ENCODE measurements at regions not wholly inside any gene's neighbourhood (a gene's known extent, or its start where the extent isn't known, plus 50 kb on each side); places are given as distances from the start of the nearest gene placed in this dataset.

DNA sequence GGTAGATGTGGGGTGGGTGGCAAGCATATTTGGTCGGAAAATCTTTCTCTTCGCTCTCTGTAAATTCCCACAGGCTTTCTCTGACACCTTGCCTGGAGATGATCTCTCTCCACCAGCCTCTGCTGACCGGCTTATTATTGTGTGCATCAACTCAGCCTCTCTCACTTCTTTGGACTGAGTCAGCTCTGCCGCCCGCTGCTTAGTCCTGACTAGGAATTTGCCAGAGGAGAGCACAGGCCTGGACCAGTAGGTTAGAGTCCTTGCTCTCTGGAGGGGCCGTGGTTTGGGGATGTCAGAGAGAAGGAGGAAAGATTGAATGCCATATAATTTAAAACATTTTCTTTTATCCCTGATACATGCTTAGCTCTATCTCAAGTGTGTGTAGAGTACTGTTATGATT, 242.6 kb upstream of the THSD7B start:
- TF ChIP-seq, protein P1, sequence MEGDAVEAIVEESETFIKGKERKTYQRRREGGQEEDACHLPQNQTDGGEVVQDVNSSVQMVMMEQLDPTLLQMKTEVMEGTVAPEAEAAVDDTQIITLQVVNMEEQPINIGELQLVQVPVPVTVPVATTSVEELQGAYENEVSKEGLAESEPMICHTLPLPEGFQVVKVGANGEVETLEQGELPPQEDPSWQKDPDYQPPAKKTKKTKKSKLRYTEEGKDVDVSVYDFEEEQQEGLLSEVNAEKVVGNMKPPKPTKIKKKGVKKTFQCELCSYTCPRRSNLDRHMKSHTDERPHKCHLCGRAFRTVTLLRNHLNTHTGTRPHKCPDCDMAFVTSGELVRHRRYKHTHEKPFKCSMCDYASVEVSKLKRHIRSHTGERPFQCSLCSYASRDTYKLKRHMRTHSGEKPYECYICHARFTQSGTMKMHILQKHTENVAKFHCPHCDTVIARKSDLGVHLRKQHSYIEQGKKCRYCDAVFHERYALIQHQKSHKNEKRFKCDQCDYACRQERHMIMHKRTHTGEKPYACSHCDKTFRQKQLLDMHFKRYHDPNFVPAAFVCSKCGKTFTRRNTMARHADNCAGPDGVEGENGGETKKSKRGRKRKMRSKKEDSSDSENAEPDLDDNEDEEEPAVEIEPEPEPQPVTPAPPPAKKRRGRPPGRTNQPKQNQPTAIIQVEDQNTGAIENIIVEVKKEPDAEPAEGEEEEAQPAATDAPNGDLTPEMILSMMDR (IDR thresholded peaks at IDR 0.05; ENCODE audit: borderline replicate concordance, control extremely low read depth, extremely low read depth, insufficient read depth, missing control alignments) = no peak
- in situ Hi-C loops (cut with MboI; ENCODE audit: low sequenced_read_pairs, unreplicated experiment) = no loop called here
- no peak for DNase-seq (ENCODE audit: low spot score)

DNA sequence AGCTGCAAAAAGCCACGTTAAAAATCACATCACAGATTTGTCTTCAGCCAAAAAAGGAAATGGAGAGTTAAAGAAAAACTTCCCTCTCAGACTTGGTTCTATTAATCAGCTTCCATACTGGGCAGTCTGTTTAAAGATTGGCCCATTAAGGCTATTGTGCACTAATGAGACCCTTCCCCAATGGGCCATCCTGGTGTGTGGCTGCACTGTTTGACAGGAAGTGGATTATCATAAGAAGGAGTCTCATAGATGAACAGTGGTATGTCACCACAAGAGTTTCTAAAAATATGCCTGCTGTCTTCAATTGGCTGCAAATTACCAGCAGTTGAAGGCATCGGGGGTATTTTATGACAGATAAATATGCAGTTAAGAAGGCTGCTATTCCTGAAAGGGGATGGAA, 247.6 kb upstream of the THSD7B start:
- TF ChIP-seq, protein P1 (IDR thresholded peaks at IDR 0.05; ENCODE audit: borderline replicate concordance, control extremely low read depth, extremely low read depth, insufficient read depth, missing control alignments) = no peak
- in situ Hi-C loops (cut with MboI; ENCODE audit: low sequenced_read_pairs, unreplicated experiment) = no loop called here
- no peak for DNase-seq (ENCODE audit: low spot score)

DNA sequence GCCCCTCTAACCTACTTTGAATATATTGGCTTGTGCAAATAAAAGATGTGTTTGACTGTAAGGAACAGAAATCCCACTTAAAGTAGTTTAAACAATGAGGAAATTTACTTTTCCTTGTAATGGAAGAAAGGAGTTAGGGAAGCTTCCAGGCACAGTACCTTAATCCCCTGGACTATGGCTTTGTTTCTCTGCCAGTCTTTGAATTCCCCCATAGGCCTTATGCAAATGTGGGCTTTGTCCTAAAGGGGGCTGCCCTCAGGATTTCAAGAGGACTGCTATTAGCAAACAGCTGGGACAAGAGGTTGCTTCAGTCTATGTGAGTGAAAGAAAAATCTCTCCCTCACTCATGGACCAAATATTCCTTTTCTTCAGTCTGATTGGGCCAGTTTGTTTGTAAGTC, 255.1 kb upstream of the THSD7B start:
- in situ Hi-C loops (cut with MboI; ENCODE audit: low sequenced_read_pairs, unreplicated experiment) = no loop called here
- no peak for DNase-seq (ENCODE audit: low spot score)
- TF ChIP-seq, protein P1 (IDR thresholded peaks at IDR 0.05; ENCODE audit: borderline replicate concordance, control extremely low read depth, extremely low read depth, insufficient read depth, missing control alignments) = no peak

DNA sequence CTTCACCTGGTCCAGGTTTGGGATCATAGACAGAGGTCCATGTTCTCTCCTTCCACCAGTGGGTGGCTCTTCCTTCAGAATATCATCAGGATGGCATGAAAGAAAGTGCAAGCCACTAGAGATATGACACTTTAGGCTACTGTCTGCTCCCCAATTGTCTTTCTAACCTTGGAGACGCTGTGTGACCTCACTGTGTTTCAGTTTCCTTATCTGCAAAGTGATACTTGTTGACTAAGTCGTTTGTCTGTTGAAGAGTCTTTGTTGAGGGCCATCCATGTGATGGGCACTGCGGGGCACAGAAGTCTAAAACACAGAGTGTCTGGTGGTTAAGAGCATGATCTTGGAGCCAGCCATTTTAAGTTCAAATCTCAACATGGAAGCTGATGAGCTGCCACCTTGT, 259.9 kb upstream of the THSD7B start:
- in situ Hi-C loops (cut with MboI; ENCODE audit: low sequenced_read_pairs, unreplicated experiment) = no loop called here
- DNase-seq (ENCODE audit: low spot score) = no peak
- TF ChIP-seq, protein P1 (IDR thresholded peaks at IDR 0.05; ENCODE audit: borderline replicate concordance, control extremely low read depth, extremely low read depth, insufficient read depth, missing control alignments) = no peak

DNA sequence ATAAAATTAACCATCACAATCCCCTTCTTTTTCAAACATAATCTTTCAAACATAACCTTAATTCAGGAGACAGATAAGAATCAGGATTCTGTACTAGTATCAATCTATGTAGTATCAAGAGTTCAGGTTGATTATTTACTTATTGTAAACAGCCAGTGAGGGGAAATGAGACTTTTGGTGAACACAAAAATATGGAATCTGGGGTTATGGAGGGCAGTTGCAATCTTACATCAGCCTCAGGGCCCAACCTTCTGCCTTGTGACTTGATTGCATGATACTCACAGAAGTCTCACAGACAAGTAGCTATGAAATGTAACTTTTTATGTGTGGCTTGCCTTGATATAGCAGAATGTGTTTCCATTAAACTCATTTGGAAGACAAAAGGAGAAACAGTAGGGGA, 262.7 kb upstream of the THSD7B start:
- DNase-seq (ENCODE audit: low spot score) = no peak
- in situ Hi-C loops (cut with MboI; ENCODE audit: low sequenced_read_pairs, unreplicated experiment) = no loop called here
- TF ChIP-seq, protein P1 (IDR thresholded peaks at IDR 0.05; ENCODE audit: borderline replicate concordance, control extremely low read depth, extremely low read depth, insufficient read depth, missing control alignments) = no peak

DNA sequence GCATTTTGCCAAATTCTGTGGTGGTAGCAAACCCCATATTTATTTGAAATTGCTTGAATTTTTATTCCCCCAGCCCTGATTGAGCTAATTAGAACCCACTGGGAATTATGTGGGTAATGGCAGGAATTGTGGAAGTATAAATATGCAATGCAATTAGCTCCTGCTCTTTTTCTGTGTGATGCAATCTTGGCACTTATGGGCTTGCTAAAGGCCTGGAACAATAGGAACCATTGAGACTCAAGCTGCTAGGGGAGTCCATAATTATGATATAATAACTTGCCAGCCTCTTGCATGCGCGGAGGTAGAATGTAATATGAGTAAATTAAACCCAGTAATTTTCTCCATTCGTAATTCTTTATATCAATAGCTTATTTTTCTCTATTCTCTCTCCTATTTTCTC, 267.6 kb upstream of the THSD7B start:
- TF ChIP-seq, protein P1 (IDR thresholded peaks at IDR 0.05; ENCODE audit: borderline replicate concordance, control extremely low read depth, extremely low read depth, insufficient read depth, missing control alignments) = no peak
- DNase-seq (ENCODE audit: low spot score) = no peak
- in situ Hi-C loops (cut with MboI; ENCODE audit: low sequenced_read_pairs, unreplicated experiment) = no loop called here

DNA sequence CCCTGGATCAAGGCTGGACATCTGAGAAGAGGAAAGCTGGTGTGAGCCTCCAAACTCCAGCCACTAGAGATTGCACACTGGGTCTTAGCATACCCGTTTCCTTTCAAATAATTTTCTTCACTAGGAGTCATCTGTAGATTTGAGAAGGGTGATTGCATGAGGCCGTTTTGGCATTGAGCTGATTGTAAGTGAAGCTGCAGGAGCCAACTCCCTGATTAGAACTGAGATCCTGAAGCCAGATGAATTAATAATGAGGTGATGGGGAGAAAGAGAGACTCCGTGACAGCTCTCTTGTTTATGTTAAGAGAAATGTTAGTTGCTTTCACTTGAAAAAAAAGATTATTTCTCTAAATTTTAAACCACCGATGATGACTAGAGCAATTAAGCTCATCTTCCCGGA, 268.4 kb upstream of the THSD7B start:
- in situ Hi-C loops (cut with MboI; ENCODE audit: low sequenced_read_pairs, unreplicated experiment) = no loop called here
- TF ChIP-seq, protein P1 (IDR thresholded peaks at IDR 0.05; ENCODE audit: borderline replicate concordance, control extremely low read depth, extremely low read depth, insufficient read depth, missing control alignments) = no peak
- DNase-seq (ENCODE audit: low spot score) = no peak
